Transverse colon (tissue), 4 donors: ENCODE measurements at regions not wholly inside any gene's neighbourhood (a gene's known extent, or its start where the extent isn't known, plus 50 kb on each side); places are given as distances from the start of the nearest gene placed in this dataset.

Experiments used
- POLR2A ChIP-seq: fragments of 450-650 bp; IDR thresholded peaks from one replicate; pipeline ENCODE4 v1.6.1; 2016; ENCODE audit warnings: antibody characterized with exemption, mild to moderate bottlenecking, moderate library complexity
- POLR2AphosphoS5 ChIP-seq, 3 donors: sonication (generic); formaldehyde crosslinking; IDR thresholded peaks; one replicate each; pipeline ENCODE4 v1.6.1; 2016; ENCODE audit warnings: antibody characterized with exemption in 3 of 3
- TF ChIP-seq, protein P1 (sequence below), 5 experiments: fragments of 200-600 bp in 3 of 5; fragments of 450-650 bp in 2 of 5; sonication (generic) in 3 of 5; IDR thresholded peaks; 1 replicate in 2 of 5; 2 replicates in 3 of 5; pipeline ENCODE4 v1.5.1; 2016 to 2017; ENCODE audit warnings: antibody characterized with exemption in 5 of 5, inconsistent platforms in 3 of 5, mild to moderate bottlenecking in 2 of 5, moderate library complexity in 1 of 5

DNA sequence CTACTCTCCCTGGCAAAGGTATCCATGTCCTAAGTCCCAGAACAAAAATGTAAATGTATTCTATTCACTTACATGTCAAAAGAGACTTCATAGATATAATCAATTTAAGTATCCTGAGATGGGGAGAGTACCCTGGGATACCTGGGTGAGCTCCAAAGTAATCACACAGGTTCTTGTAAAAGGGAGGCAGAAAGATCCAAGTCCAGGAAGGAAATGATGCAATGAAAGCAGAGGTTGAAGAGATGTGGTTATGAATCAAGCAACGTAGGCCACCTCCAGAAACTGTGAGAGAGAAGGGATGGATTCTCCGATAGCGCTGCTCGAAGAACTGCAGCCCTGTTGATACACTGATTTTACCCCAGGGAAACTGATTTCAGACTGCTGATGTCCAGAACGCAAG, 93.9 kb upstream of the VGLL3 start:
- TF ChIP-seq, protein P1, sequence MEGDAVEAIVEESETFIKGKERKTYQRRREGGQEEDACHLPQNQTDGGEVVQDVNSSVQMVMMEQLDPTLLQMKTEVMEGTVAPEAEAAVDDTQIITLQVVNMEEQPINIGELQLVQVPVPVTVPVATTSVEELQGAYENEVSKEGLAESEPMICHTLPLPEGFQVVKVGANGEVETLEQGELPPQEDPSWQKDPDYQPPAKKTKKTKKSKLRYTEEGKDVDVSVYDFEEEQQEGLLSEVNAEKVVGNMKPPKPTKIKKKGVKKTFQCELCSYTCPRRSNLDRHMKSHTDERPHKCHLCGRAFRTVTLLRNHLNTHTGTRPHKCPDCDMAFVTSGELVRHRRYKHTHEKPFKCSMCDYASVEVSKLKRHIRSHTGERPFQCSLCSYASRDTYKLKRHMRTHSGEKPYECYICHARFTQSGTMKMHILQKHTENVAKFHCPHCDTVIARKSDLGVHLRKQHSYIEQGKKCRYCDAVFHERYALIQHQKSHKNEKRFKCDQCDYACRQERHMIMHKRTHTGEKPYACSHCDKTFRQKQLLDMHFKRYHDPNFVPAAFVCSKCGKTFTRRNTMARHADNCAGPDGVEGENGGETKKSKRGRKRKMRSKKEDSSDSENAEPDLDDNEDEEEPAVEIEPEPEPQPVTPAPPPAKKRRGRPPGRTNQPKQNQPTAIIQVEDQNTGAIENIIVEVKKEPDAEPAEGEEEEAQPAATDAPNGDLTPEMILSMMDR (IDR thresholded peaks at IDR 0.05): no peak
- no peak for TF ChIP-seq POLR2AphosphoS5 (IDR thresholded peaks at IDR 0.05)
- no peak for TF ChIP-seq POLR2A
